Fibroblast of the aortic adventitia (primary cell): ENCODE measurements at regions not wholly inside any gene's neighbourhood (a gene's known extent, or its start where the extent isn't known, plus 50 kb on each side); places are given as distances from the start of the nearest gene placed in this dataset.

Source experiments
- DNase-seq: peaks from one replicate; pipeline ENCODE4 v3.0.0-alpha.2; 2010; ENCODE audit warnings: low read depth
- H3K4me3 ChIP-seq: 2 replicates; pipeline ENCODE4 v1.5.1; 2011; ENCODE audit warnings: low read depth, mild to moderate bottlenecking, control low read depth, low read length, moderate library complexity
- CTCF ChIP-seq: IDR thresholded peaks from 2 replicates; pipeline ENCODE4 v1.5.1; 2011; ENCODE audit warnings: mild to moderate bottlenecking, low read length, control low read depth, inconsistent platforms; ENCODE audit not compliant: insufficient read depth

- no peak overlapping the region for H3K4me3 ChIP-seq
- DNase-seq: no peak
- no peak for TF ChIP-seq CTCF
Observed at GRCh38 chr6:163776906-163777686, 362.6 kb downstream of the QKI start.

- TF ChIP-seq CTCF: no peak
- no peak overlapping the region for H3K4me3 ChIP-seq
- no peak for DNase-seq
Observed at GRCh38 chr6:163776196-163776905, 361.8 kb downstream of the QKI start.

GRCh38 chr6:163775313-163775712 is 360.8 kb downstream of the QKI start:
- no peak overlapping the region for H3K4me3 ChIP-seq
- DNase-seq: no peak
- TF ChIP-seq CTCF: no peak

- no peak for TF ChIP-seq CTCF
- H3K4me3 ChIP-seq: no peak overlapping the region
- DNase-seq: no peak
Observed at GRCh38 chr6:163774485-163774884, 360.0 kb downstream of the QKI start.

GRCh38 chr6:163773646-163774045 is 359.1 kb downstream of the QKI start:
- DNase-seq: no peak
- no peak overlapping the region for H3K4me3 ChIP-seq
- TF ChIP-seq CTCF: no peak

GRCh38 chr6:163772701-163773100 is 358.2 kb downstream of the QKI start:
- no peak for TF ChIP-seq CTCF
- no peak for DNase-seq
- no peak overlapping the region for H3K4me3 ChIP-seq
